ENCODE measurements at regions not wholly inside any gene's neighbourhood (a gene's known extent, or its start where the extent isn't known, plus 50 kb on each side); places are given as distances from the start of the nearest gene placed in this dataset.

DNA sequence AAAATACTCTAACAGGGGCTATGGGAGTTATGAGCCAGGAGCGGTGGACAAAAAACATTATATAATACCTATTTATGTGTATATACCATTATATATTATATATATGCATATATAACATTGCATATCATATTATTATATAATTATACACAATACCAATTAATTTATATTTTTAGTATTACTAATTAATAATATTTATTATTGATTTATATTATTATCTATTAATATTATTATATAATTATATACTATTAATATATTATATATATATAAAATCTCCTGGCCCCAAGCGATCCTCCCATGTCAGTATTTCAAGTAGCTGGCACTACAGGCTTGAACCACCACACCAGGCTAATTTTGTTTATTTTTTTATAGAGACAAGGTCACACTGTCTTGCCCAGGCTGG lies 73.8 kb upstream of the JADE1 start:
- TF ChIP-seq CTCF (conservative IDR thresholded peaks at IDR 0.05; ENCODE audit: low read length) (no peak), EZH2phosphoT487 (IDR thresholded peaks at IDR 0.05; ENCODE audit: borderline replicate concordance, low read depth, low read length) (no peak)
